ENCODE measurements at regions not wholly inside any gene's neighbourhood (a gene's known extent, or its start where the extent isn't known, plus 50 kb on each side); places are given as distances from the start of the nearest gene placed in this dataset.

DNA sequence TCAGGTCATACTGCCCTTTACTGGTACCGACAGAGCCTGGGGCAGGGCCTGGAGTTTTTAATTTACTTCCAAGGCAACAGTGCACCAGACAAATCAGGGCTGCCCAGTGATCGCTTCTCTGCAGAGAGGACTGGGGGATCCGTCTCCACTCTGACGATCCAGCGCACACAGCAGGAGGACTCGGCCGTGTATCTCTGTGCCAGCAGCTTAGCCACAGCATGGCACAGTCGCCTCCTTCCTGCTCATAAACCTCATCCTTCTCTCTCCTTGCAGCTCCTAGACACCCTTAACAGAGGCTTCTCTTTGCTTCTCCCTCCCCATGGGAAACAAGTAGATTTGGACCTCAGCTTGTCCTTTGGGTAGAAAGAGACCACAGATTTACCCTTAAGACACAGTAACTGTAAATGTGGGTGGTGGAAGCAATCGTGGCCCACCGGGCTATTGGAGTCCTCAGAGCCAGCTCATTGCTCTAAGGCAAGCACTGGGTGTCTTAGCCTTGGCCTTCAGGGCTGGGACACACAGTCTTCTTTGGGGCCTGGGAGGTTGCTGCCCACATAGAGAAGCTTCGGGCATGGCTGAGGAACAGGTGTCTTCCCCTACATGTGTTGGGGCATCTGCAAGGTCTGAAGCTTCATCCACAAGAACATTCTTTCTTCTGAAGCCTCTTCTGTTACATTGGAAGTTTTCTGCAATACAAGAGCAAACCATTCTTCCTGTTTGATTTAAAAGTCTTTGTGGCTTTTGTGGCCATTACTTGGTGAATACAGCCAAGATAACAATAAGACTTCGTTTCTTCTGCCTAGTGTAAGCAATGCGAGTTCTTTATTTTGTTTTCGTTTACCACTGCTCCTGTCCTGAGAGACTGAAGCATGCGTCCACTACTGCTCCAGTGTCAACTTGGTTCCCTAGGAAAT is 95.5 kb upstream of the PRSS58 start:
- peak in 1 of 2 donors; percentile 5 for ATAC-seq

- peak; percentile 74 to 77 for ATAC-seq
Observed at GRCh38 chr7:142352543-142352942, 94.7 kb upstream of the PRSS58 start.

DNA sequence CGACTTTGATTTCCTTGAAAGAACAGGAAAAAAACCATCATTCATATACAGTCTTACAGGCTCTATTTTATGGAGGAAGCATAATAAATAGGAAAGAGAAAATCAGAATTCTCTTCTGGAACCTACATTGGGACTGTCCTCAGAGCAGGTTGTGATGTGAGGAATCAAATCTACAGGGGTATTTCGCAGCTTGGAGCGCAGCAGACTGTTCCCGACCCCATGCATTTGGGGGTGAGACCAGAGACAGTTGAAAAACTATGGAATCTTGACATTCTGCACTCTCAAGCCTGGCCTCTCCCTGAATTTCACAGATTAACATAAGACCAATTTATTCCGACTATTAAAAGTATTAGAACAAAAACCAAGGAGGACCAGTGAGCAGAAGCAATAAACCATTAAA is 93.3 kb upstream of the PRSS58 start:
- ATAC-seq = no peak

DNA sequence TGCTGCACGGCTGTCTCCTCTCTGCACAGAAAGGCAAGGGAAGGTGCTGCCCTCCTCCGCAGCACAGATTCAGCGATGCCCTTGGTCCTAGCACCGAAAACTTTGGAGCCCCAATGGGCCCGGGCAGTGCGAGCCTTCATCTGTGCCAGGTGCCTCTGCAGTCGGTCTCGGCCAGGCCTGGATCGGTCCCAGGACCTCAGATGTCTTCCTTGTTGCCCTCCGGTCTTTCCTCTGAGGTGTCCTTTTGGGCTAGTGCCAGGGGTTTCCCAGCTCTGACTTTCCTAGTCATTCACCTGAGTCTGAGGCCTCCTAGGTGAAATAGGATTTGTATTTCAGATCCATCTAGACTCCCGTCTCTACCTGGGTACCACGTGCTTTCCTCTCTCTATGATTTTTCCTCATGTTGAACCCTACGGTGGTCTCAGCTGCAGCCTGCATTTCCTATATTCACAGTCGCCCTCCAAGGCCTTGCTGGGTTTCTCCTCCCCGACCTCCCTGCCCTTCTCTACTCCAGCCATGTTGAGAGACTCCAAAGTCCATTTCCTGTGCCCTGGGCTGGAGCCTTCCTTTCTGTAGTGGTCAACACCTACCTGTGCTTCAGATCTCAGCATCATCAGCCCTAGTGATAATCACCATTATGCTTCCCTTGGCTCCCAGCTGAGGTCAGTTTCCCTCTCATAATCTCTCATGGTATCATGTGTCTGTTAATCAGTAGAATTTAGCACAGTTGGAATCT is 92.0 kb upstream of the PRSS58 start:
- ATAC-seq = no peak

GRCh38 chr7:142348921-142349405 is 91.1 kb upstream of the PRSS58 start:
- ATAC-seq = no peak

DNA sequence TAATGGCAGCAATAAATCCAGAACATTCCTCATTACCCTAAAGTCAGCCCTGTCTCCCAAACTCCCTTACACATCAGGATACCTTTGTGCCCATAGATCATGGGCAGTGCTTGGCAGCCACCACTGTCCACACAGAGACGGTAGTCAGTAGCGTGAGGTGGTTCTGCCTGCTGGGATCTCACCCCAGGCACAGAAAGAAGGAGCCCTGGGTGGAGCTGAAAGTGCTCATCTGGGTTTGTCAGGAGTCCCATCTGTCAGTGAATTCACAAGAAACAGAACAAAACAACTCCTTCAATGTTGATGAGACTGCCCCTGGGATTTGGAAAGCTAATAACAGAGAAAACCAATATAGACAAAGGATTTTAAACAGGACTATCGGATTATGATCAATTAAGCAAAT is 90.2 kb upstream of the PRSS58 start:
- no peak for ATAC-seq

DNA sequence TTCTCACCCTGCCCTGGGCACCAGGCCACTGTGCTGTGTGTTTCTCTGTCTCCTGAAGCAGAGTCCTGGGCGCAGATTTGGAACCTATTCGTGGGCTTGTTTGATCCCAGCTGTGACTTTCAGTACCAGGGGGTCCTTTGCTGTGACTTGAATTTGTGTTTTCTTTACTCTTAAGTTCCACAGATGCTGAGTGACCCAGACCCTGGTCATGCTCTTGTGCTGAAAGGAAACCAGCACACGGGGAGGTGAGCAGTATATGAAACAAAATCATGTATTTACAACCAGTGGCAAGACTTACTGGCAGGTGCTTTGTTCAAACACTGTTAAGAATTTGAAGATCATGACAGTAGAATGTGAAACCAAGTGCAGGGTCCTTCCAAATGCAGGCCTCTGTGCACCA is 89.2 kb upstream of the PRSS58 start:
- ATAC-seq = no peak

GRCh38 chr7:142345811-142346210 is 88.0 kb upstream of the PRSS58 start:
- peak; percentile 27 to 57 for ATAC-seq

GRCh38 chr7:142338633-142339501 is 81.0 kb upstream of the PRSS58 start:
- ATAC-seq = peak in 1 of 2 donors; percentile 6

- ATAC-seq = peak; percentile 65 to 68
Observed at GRCh38 chr7:142337054-142338001, 79.5 kb upstream of the PRSS58 start.

- no peak for ATAC-seq
Observed at GRCh38 chr7:142334806-142335205, 76.9 kb upstream of the PRSS58 start.

- ATAC-seq = no peak
Observed at GRCh38 chr7:142334236-142334635, 76.4 kb upstream of the PRSS58 start.

- ATAC-seq = no peak
Observed at GRCh38 chr7:142332421-142332820, 74.6 kb upstream of the PRSS58 start.

DNA sequence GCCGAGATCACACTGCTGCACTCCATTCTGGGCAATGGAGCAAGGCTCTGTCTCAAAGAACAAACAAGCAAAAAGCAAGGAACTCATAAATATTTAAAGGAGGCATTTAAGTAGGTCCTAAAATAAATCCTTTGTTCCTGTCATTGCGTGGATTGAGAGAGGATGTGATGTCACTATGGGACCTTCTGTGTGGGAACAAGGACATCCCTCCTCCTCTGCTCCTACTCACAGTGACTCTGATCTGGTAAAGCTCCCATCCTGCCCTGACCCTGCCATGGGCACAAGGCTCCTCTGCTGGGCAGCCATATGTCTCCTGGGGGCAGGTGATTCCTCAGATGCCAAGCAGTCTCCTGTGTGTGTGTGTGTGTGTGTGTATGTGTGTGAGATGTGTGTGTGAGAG is 74.1 kb upstream of the PRSS58 start:
- ATAC-seq = no peak

DNA sequence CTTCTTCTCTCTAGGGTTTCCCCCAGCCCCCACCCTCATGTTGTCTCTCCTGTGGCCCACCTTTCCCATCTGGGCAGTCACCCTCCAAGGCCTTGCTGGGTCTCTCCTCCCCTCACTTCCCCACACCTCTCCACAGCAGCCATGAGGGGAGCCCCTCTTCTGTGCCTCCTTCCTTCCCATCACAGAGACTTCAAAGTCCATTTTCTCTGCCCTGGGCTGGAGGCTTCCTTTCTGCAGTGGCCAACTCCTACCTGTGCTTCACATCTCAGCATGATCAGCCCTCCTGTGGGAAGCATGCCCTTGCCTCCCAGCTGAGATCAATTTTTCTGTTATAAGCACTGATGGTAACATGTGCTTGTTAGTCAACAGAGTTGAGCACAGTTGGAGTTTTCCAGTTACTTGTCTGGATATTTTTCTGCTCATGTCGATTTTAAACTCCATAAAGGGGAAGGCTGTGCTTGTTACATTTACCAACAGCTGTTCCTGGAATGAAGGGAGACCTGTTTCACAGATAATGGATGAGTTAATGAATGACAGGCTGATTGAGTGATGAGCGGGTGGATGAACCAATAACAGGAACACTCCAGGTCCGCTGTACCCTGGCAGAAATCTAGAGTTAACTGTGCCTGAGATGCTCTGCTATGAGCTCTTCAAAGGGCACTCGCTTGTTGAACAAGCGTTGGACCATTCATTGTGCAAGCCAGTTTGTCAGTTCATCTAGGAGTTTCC is 71.4 kb upstream of the PRSS58 start:
- no peak for ATAC-seq

GRCh38 chr7:142328551-142328950 is 70.7 kb upstream of the PRSS58 start:
- no peak for ATAC-seq

- no peak for ATAC-seq
Observed at GRCh38 chr7:142327628-142328405, 70.0 kb upstream of the PRSS58 start.

DNA sequence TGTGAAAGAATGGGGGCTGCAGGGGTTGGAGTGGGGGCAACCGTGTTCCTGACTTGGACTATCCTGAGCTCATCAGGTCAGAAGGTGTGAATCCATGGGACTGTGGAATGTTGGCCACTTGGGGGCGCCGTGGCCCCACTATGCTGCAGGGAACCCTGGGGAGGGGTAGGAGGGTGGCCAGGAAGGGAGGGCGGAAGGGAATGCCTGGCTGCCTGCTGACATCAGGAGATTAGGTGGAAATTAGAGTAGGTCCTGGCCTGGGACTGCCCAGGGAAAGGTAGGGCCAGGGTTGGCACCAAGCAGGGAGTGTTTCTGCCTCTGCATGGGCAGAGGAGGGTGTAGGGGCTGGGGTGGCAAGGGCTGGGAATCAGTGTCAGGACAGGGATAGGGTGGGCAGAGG is 65.8 kb upstream of the PRSS58 start:
- peak; percentile 23 to 24 for ATAC-seq

DNA sequence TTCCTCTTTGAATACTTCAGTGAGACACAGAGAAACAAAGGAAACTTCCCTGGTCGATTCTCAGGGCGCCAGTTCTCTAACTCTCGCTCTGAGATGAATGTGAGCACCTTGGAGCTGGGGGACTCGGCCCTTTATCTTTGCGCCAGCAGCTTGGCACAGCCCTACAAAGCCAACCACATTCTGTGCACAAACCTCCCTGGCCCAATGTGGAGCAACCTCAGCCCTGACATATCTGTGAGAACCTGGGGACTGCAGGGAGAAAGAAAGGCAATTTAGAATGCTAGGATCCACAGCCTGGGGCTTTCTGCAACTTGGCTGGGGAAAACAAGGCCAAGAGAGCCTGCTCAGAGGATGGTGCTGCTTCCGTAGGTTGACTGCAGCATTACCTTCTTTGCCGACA is 63.5 kb upstream of the PRSS58 start:
- no peak for ATAC-seq

GRCh38 chr7:142320883-142321282 is 63.0 kb upstream of the PRSS58 start:
- peak in 1 of 2 donors; percentile 6 for ATAC-seq
